HG02884 (cell line): ENCODE measurements at regions not wholly inside any gene's neighbourhood (a gene's known extent, or its start where the extent isn't known, plus 50 kb on each side); places are given as distances from the start of the nearest gene placed in this dataset.

Experiments
- ATAC-seq: cut with Tn5 transposase; IDR thresholded peaks from one replicate; pipeline ENCODE4 v1.9.1; 2021; ENCODE audit warnings: mild to moderate bottlenecking, moderate library complexity; ENCODE audit not compliant: unreplicated experiment

- no peak for ATAC-seq
These were observed 503.8 kb upstream of the B3GAT1 start for GRCh38 chr11:134915881-134916280.

DNA sequence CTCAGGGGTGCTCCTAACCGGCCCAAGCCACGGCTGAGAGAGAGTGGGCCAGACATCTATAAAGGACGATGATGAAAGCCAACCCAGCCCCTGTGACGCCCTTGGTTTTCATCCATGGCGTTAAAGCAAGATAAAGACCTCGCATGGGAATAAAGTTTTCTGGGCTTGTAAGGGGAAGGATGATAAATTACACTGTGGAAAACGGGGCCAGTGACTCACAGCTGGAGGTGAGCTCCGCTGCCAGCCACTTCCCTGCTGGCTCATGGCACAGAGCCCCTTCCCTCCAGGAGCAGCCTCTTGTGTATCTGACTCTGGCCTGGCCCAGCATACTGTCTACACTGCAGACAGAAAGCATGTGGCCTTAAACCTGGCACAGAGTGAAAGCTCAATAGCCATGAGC, 503.2 kb upstream of the B3GAT1 start:
- ATAC-seq: no peak

DNA sequence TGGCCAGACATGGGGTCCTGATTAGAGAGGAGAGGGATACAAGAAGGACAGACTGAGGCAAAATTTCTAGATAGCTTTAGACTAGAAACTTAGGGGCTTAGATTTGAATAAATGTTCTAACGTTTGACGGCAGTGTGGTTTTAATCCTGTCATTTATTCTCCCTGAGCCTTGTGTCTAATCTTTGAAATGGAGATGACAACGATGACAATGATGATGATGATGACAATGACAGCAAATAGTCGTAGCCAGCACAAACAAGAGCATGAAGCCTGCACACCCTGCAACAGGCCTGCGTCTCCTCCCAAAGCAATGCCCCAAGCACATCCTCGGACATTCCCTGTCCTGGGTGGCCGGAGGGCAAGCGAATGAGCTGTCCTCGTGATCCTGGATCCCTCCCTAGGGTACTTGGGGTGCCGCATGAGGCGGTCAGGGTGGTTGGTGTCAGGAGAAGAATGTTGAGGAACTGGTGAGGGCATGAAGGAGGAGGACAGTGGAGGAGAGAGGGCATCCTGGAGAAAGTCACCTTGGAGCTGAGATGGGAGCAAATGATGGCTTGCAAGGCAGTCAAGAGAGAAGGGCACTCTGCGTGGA, 502.1 kb upstream of the B3GAT1 start:
- no peak for ATAC-seq

- ATAC-seq: no peak
These were observed 501.3 kb upstream of the B3GAT1 start for GRCh38 chr11:134913391-134913790.

DNA sequence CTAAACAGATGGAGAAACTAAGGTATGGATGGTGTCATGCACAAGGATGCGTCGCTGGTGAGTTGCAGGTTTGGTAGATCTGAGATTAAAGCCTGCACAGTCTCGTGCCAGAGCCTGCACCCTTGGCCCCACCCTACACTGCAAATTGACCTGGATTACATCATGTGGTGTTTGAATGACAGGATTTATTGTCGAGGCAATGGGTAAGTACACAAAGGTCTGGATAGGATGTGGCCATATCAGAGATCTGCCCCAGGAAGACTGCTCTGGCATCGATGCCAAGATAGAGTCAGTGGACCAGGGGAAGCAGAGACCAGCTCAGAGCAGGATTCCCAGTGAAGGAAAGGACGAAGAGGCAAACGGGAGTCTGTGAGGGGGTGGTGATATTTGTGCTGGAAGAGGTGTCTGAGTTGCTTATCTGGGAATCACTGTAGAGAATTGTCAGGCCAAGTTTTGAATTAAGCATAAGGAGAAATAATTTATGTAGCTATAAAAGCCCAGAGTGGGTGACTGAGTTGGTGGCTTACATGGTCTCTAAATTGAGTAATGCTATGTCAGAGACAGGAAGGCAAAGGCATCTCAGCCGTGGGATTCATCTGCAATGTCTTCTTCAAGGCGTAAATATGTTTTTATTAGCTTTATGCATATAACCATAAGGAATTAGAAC, 499.6 kb upstream of the B3GAT1 start:
- no peak for ATAC-seq

DNA sequence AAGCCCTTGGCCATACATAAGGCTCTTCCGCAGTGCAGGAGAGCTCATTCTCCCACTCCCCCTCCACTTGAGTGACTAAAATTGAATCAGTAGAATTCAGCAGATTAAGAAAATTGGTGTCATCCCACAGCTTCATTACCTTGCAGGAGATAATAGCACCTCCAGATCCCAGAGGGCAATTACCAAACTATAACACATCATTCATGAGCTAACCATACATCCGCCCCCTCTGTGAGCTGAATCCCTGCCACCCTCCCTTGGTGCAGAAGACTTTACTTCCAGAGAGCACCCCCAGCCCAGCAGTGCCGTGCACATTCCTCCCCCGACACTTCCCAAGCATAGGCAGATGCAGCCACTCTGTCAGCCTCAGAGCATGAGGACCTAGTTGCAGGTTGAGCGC, 496.5 kb upstream of the B3GAT1 start:
- ATAC-seq: no peak

DNA sequence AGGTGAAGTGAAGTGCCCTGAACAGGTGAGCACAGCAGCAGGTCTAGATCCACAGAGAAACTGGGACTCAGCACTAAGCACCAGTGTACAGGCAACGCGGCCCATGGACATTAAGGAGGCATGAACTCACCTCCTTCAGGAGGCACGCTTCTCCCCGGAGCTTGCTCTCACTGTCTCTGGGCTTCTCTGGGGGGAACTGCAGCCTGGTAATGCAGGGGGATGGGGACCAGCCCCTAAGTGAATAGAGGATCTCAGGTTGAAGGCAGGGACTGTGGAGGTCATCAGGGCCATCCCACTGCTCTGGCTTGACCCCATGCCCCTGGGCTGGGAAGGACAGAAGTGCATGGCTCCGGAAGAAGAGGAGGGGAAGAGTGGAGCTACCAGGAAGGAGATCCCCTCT, 495.6 kb upstream of the B3GAT1 start:
- ATAC-seq: no peak

- ATAC-seq: no peak
These were observed 494.4 kb upstream of the B3GAT1 start for GRCh38 chr11:134906356-134906955.

DNA sequence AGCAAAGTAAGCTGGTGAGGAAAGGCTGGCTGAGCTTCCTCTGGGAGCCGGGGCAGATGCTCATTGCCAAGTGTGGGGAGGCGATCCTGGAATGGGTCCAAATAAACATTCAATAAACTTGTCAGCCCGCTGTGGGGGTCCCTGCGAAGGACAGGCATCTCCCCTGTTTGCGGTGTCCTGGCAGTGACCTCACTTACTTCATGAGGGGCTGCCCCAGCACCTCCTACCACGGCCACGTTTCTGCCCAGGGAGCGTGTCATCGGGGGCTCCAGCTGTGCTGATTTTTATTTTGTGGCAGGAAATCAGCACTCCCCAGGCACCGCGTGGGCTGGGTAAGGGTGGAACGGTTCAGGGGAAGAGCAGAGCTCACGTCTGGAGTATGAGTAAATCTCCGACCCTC, 493.9 kb upstream of the B3GAT1 start:
- ATAC-seq: no peak

- no peak for ATAC-seq
These were observed 493.5 kb upstream of the B3GAT1 start for GRCh38 chr11:134905517-134905916.

GRCh38 chr11:134904103-134904790, 492.2 kb upstream of the B3GAT1 start:
- ATAC-seq: no peak

- ATAC-seq: no peak
These were observed 490.2 kb upstream of the B3GAT1 start for GRCh38 chr11:134901955-134902918.

GRCh38 chr11:134901542-134901941, 489.5 kb upstream of the B3GAT1 start:
- ATAC-seq: no peak

DNA sequence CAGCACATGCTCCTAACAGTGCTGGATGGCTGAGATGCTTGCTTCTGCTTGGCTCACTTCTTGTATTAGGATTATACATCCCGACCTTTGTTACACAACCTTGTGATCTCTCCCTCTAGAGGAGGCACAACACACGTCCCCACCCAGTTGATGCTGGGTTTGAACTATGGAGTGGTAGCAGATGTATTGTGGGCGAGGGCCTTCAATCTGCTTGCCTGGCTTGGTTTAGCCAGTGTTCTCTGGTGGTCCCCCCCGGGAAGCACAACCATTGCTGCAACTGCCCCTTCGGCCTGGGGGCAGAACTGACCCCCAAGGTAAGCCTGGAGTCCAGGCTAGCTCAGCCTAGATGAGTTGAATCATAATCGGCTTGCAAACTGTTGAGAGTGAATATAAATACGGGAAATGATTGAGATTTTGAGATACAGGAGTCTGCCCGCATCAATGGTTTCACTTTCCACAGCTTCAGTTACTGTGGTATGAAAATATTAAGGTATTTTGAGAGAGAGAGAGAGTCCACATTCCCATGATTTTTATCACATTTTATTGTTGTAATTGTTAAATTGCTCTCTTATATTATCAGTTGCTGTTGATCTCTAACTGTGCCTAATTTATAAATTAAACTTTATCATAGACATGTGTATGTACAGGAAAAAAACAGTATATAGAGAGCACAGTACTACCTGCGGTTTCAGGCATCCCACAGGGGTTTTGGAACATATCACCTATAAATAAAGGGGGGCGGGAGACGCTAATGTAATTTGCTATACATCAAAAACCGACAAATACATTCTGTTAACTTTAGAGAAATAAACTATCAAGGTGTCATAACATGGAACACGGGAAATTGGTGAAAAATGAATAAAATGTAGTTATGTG, 482.0 kb upstream of the B3GAT1 start:
- ATAC-seq: no peak

DNA sequence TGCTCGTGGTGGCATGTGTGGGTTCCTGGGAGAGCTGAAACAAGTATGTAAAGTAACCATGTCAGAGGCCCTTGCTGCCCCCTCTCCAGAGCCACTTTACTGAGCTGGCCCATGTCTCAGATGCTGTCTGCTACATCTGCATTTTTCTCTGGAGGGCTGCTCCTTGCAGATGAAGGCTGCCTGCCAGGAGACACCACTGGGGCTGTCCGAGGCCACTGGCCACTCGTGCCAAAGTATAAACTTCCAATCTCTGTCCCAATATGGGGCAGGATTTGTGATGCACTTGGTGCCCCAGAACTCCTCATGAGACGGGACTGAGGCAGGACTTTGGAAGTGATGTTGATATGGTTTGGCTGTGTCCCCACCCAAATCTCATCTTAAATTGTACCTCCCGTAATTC, 478.4 kb upstream of the B3GAT1 start:
- ATAC-seq: no peak

- ATAC-seq: no peak
These were observed 477.8 kb upstream of the B3GAT1 start for GRCh38 chr11:134889832-134890231.

GRCh38 chr11:134888821-134889220, 476.8 kb upstream of the B3GAT1 start:
- no peak for ATAC-seq

GRCh38 chr11:134887896-134888295, 475.9 kb upstream of the B3GAT1 start:
- ATAC-seq: no peak

DNA sequence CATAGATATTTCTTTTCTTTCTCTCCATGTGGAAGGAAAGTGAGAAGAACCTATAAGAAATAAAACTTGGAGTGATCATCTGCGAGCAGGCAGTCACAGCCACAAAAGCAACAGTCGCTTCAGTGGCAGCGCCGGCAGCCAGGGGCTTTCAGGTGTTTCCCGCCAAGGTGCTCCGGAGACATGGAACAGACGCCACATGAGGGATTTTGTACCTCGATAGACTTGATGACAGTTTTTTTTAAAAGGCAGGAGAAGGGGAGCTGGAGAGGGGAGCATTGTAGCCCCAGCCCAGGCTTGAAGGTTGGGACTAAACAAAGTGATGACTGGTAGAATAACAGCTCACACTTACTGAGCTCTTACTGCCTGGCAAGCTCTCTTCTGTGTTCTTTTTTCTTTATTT, 471.4 kb upstream of the B3GAT1 start:
- no peak for ATAC-seq
